Thoracic aorta (tissue), 2 donors: ENCODE measurements at regions not wholly inside any gene's neighbourhood (a gene's known extent, or its start where the extent isn't known, plus 50 kb on each side); places are given as distances from the start of the nearest gene placed in this dataset.

Experiments
- ATAC-seq: fragments of 150-250 bp; one replicate; pipeline ENCODE4 v1.8.0; 2017; ENCODE audit warnings: low read depth; ENCODE audit not compliant: insufficient number of reproducible peaks, low FRiP score
- DNase-seq: peaks from one replicate; pipeline ENCODE4 v3.0.0-alpha.2; 2020; ENCODE audit warnings: low spot score
- H3K27ac ChIP-seq, 2 donors: fragments of 200-600 bp; sonication (generic); 1 replicate in 1 of 2; 2 replicates in 1 of 2; pipeline ENCODE4 v1.5.1; 2016; ENCODE audit warnings: mild to moderate bottlenecking in 2 of 2, moderate library complexity in 2 of 2
- H3K27me3 ChIP-seq: fragments of 200-600 bp; sonication (generic); replicated peaks from 2 replicates; pipeline ENCODE4 v1.6.0; 2016; ENCODE audit warnings: mild to moderate bottlenecking; ENCODE audit not compliant: insufficient read depth
- H3K36me3 ChIP-seq: fragments of 200-600 bp; sonication (generic); one replicate; pipeline ENCODE4 v1.5.1; 2016
- H3K4me1 ChIP-seq, 2 donors: fragments of 200-600 bp; sonication (generic); 1 replicate in 1 of 2; 2 replicates in 1 of 2; pipeline versions ENCODE4 v1.5.1 to v1.6.0; 2016; ENCODE audit warnings: low read depth in 2 of 2, mild to moderate bottlenecking in 1 of 2; ENCODE audit not compliant: control insufficient read depth in 1 of 2
- H3K4me3 ChIP-seq: fragments of 200-600 bp; sonication (generic); 2 replicates; pipeline ENCODE4 v1.5.1; 2016; ENCODE audit warnings: mild to moderate bottlenecking
- H3K9me3 ChIP-seq: fragments of 200-600 bp; sonication (generic); 2 replicates; pipeline ENCODE4 v1.5.1; 2016
- TF ChIP-seq, protein P1 (sequence below): fragments of 200-600 bp; sonication (generic); IDR thresholded peaks from one replicate; pipeline ENCODE4 v1.5.1; 2019; ENCODE audit warnings: antibody characterized with exemption

DNA sequence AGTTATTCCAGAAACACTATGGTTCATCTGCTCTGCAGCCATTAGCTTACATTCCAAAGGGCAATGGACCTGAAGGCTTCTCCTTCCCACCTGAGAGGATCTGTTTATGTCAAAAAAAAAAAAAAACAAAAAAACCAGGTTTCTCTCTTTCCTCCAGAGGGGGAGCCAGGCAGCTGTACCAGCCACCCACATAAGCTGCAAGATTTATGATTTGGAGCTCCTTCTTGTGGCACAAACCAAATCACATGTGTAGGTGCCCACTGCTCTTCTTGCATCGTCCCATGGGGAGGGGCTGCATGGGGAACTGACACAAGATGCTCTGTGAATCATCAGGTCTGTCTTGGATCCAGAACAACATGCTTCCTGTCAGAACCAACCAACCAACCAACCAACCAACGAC is 231.6 kb upstream of the IGFBP3 start:
- H3K4me1 ChIP-seq, result peaks cover 0 to 5% of the 10 kb centered on the region in 2 donors
- H3K27me3 ChIP-seq, result no peaks in the 10 kb centered on the region
- TF ChIP-seq, protein P1, sequence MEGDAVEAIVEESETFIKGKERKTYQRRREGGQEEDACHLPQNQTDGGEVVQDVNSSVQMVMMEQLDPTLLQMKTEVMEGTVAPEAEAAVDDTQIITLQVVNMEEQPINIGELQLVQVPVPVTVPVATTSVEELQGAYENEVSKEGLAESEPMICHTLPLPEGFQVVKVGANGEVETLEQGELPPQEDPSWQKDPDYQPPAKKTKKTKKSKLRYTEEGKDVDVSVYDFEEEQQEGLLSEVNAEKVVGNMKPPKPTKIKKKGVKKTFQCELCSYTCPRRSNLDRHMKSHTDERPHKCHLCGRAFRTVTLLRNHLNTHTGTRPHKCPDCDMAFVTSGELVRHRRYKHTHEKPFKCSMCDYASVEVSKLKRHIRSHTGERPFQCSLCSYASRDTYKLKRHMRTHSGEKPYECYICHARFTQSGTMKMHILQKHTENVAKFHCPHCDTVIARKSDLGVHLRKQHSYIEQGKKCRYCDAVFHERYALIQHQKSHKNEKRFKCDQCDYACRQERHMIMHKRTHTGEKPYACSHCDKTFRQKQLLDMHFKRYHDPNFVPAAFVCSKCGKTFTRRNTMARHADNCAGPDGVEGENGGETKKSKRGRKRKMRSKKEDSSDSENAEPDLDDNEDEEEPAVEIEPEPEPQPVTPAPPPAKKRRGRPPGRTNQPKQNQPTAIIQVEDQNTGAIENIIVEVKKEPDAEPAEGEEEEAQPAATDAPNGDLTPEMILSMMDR, result no peak
- no peak overlapping the region for H3K4me3 ChIP-seq
- H3K9me3 ChIP-seq, result no peaks in the 10 kb centered on the region
- H3K36me3 ChIP-seq, result no peaks in the 10 kb centered on the region
- DNase-seq (no peak), ATAC-seq (no peak)
- H3K27ac ChIP-seq, result no peak overlapping the region

GRCh38 chr7:46150721-46151120 is 229.6 kb upstream of the IGFBP3 start:
- no peaks in the 10 kb centered on the region for H3K9me3 ChIP-seq
- DNase-seq (no peak), ATAC-seq (no peak)
- no peak overlapping the region for H3K27ac ChIP-seq
- TF ChIP-seq, protein P1, result no peak
- no peaks in the 10 kb centered on the region for H3K36me3 ChIP-seq
- no peak overlapping the region for H3K4me3 ChIP-seq
- H3K4me1 ChIP-seq, result peaks cover 6 to 16% of the 10 kb centered on the region in 2 donors
- no peaks in the 10 kb centered on the region for H3K27me3 ChIP-seq

GRCh38 chr7:46150202-46150601 is 229.1 kb upstream of the IGFBP3 start:
- Histone ChIP-seq H3K36me3 (no peaks in the 10 kb centered on the region), H3K9me3 (no peaks in the 10 kb centered on the region), H3K27ac (no peak overlapping the region), H3K4me3 (no peak overlapping the region), H3K4me1 (peaks cover 9 to 21% of the 10 kb centered on the region in 2 donors), H3K27me3 (no peaks in the 10 kb centered on the region)
- no peak for DNase-seq
- TF ChIP-seq, protein P1, result no peak
- ATAC-seq, result no peak

DNA sequence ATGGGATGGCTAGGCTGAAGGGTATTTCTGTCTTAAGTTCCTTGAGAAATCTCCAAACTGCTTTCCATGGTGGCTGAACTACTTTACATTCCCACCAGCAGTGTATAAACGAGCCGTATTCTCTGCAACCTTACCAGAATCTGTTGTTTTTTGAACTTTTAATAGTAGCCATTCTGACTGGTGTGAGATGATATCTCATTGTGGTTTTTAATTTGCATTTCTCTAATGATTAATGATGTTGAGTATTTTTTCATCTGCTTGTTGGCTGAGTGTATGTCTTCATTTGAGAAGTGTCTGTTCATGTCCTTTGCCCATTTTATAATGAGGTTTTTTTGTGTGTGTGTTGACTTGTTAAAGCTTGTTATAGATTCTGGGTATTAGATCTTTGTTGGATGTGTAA is 226.8 kb upstream of the IGFBP3 start:
- peaks cover 9 to 27% of the 10 kb centered on the region in 2 donors for H3K4me1 ChIP-seq
- H3K27ac ChIP-seq, result no peak overlapping the region
- TF ChIP-seq, protein P1, result no peak
- H3K36me3 ChIP-seq, result no peaks in the 10 kb centered on the region
- no peak overlapping the region for H3K4me3 ChIP-seq
- no peaks in the 10 kb centered on the region for H3K9me3 ChIP-seq
- H3K27me3 ChIP-seq, result no peaks in the 10 kb centered on the region
- no peak for DNase-seq
- no peak for ATAC-seq

DNA sequence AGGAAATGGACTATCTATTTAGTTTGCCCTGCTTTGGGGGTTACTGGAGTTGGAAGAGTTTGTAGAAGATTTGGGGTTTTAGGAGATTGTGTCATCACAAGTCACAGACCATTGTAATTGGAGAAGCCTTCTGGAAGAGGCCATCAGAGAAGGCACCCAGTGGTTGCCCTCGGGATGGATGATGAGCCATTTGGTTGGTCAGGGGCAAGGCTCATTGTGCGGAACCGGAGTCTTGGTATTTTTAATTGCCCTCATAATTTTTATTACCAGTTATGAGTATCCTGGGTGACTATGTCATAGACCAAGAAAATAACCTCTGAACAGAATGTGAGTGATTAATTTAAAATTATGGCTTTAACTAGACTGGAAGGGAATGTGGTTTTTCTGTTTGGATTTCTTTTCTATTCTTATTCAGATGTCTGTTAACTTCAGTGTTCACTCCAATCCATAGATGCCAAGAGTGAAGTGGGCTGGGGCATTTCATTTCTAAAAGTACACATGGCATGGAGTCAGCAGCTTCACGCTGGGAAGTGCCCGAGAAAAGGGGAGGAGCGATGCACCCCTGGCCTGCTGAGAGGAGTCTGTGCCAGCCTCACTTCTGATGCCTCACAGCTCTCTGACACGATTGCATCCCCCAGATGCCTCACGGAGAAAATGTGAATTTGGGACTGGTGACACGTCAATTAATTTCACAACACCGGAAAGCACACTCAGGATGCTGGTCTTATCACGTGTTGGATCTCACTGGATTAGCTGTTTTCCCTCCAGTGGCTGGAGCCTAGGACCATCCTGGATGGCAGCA is 225.6 kb upstream of the IGFBP3 start:
- ATAC-seq, result peak; percentile 84
- Histone ChIP-seq H3K27ac (peak overlapping the region in 1 of 2 donors; percentile 50), H3K4me1 (peaks cover 9 to 27% of the 10 kb centered on the region in 2 donors), H3K27me3 (no peaks in the 10 kb centered on the region), H3K36me3 (no peaks in the 10 kb centered on the region), H3K4me3 (no peak overlapping the region), H3K9me3 (no peaks in the 10 kb centered on the region)
- TF ChIP-seq, protein P1, result no peak
- DNase-seq, result peak; percentile 21
